ENCODE measurements at regions not wholly inside any gene's neighbourhood (a gene's known extent, or its start where the extent isn't known, plus 50 kb on each side); places are given as distances from the start of the nearest gene placed in this dataset.

DNA sequence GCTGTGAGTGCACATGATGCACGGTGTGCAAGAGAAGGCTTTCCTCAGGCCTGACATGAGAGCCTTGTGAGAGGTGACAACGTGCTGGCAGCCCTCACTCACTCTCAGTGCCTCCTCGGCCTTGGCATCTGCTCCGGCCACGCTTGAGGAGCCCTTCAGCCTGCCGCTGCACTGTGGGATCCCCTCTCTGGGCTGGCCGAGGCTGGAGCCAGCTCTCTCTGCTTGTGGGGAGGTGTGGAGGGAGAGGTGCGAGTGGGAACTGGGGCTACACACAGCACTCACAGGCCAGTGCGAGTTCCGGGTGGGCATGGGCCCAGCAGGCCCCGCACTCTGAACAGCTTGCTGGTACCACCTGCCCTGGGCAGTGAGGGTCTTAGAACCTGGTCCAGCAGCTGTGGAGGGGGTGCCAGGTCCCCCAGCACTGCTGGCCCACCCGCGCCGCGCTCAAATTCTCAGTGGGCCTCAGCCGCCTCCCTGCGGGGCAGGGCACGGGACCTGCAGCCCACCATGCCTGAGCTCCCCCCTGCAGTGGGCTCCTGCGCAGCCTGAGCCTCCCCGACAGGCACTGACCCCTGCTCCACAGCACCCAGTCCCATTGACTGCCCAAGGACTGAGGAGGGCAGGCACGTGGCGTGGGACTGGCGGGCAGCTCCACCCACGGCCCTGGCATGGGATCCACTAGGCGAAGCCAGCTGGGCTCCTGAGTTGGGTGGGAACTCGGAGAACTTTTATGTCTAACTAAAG lies 74.9 kb upstream of the BMP5 start:
- DNase-seq (ENCODE audit: low read depth in 1 of 2, low spot score in 1 of 2), result no peak
- TF ChIP-seq SPI1 (IDR thresholded peaks at IDR 0.05; ENCODE audit: borderline replicate concordance, low read depth) (no peak), POLR2AphosphoS5 (IDR thresholded peaks at IDR 0.05; ENCODE audit: low read depth) (no peak)
- TF ChIP-seq, protein P1, sequence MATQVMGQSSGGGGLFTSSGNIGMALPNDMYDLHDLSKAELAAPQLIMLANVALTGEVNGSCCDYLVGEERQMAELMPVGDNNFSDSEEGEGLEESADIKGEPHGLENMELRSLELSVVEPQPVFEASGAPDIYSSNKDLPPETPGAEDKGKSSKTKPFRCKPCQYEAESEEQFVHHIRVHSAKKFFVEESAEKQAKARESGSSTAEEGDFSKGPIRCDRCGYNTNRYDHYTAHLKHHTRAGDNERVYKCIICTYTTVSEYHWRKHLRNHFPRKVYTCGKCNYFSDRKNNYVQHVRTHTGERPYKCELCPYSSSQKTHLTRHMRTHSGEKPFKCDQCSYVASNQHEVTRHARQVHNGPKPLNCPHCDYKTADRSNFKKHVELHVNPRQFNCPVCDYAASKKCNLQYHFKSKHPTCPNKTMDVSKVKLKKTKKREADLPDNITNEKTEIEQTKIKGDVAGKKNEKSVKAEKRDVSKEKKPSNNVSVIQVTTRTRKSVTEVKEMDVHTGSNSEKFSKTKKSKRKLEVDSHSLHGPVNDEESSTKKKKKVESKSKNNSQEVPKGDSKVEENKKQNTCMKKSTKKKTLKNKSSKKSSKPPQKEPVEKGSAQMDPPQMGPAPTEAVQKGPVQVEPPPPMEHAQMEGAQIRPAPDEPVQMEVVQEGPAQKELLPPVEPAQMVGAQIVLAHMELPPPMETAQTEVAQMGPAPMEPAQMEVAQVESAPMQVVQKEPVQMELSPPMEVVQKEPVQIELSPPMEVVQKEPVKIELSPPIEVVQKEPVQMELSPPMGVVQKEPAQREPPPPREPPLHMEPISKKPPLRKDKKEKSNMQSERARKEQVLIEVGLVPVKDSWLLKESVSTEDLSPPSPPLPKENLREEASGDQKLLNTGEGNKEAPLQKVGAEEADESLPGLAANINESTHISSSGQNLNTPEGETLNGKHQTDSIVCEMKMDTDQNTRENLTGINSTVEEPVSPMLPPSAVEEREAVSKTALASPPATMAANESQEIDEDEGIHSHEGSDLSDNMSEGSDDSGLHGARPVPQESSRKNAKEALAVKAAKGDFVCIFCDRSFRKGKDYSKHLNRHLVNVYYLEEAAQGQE (IDR thresholded peaks at IDR 0.05; ENCODE audit: insufficient replicate concordance, low read depth), result no peak
- H3K27me3 ChIP-seq (ENCODE audit: insufficient read depth, poor library complexity, severe bottlenecking), result no peaks in the 10 kb centered on the region
- no peak overlapping the region for H3K4me3 ChIP-seq (replicated peaks; ENCODE audit: insufficient read depth, low read length)
- no peak overlapping the region for H3K27ac ChIP-seq (replicated peaks)

DNA sequence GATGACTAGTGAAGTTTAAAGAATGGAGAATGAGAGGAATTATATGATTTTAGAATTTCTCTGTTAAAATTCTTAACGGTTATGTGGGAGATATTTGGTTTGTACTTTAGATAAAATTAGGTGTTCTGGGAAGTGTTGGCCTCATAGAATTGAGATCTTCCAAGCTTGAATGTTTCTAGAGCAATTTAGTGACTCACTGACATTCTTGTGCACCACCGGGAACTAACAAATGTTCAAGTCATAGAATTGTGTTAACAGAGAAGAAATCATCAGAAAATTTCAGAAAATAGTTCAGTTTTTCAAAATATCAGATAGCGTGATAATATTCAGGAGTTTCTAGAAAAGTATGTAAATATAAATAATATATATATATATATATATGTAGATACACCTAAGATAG lies 67.9 kb upstream of the BMP5 start:
- Histone ChIP-seq H3K27me3 (ENCODE audit: insufficient read depth, poor library complexity, severe bottlenecking) (no peaks in the 10 kb centered on the region), H3K4me3 (replicated peaks; ENCODE audit: insufficient read depth, low read length) (no peak overlapping the region), H3K27ac (replicated peaks) (no peak overlapping the region)
- DNase-seq (ENCODE audit: low read depth in 1 of 2, low spot score in 1 of 2), result no peak
- TF ChIP-seq SPI1 (IDR thresholded peaks at IDR 0.05; ENCODE audit: borderline replicate concordance, low read depth) (no peak), GABPA (IDR thresholded peaks at IDR 0.05; ENCODE audit: low read depth) (no peak), POLR2AphosphoS5 (IDR thresholded peaks at IDR 0.05; ENCODE audit: low read depth) (no peak)
- TF ChIP-seq, protein P2, sequence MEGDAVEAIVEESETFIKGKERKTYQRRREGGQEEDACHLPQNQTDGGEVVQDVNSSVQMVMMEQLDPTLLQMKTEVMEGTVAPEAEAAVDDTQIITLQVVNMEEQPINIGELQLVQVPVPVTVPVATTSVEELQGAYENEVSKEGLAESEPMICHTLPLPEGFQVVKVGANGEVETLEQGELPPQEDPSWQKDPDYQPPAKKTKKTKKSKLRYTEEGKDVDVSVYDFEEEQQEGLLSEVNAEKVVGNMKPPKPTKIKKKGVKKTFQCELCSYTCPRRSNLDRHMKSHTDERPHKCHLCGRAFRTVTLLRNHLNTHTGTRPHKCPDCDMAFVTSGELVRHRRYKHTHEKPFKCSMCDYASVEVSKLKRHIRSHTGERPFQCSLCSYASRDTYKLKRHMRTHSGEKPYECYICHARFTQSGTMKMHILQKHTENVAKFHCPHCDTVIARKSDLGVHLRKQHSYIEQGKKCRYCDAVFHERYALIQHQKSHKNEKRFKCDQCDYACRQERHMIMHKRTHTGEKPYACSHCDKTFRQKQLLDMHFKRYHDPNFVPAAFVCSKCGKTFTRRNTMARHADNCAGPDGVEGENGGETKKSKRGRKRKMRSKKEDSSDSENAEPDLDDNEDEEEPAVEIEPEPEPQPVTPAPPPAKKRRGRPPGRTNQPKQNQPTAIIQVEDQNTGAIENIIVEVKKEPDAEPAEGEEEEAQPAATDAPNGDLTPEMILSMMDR (IDR thresholded peaks at IDR 0.05; ENCODE audit: insufficient read depth, low read length), result no peak
- TF ChIP-seq, protein P1 (IDR thresholded peaks at IDR 0.05; ENCODE audit: insufficient replicate concordance, low read depth), result no peak

DNA sequence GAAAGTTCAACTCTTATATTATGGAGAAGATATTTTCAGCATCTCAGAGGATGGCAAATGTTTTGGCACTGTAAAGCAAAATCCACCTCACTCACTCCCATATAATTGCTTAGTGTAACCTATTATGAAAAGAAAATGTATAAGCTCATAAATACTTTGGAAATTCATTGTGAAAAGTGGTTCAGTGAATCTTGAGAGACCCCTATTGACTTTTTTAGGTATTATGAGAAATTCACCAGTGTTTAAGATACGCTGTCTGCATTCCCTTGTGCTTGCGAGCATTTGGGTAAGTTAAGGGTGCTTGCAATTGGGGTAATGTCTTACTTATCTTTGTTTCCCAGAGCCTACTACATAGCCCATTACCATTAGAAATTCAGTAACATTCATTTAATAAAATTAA lies 66.3 kb upstream of the BMP5 start:
- Histone ChIP-seq H3K27me3 (ENCODE audit: insufficient read depth, poor library complexity, severe bottlenecking) (no peaks in the 10 kb centered on the region), H3K27ac (replicated peaks) (no peak overlapping the region), H3K4me3 (replicated peaks; ENCODE audit: insufficient read depth, low read length) (no peak overlapping the region)
- DNase-seq (ENCODE audit: low read depth in 1 of 2, low spot score in 1 of 2), result no peak
- TF ChIP-seq POLR2AphosphoS5 (IDR thresholded peaks at IDR 0.05; ENCODE audit: low read depth), result no peak
- TF ChIP-seq, protein P2 (IDR thresholded peaks at IDR 0.05; ENCODE audit: insufficient read depth, low read length), result no peak
- no peak for TF ChIP-seq SPI1 (IDR thresholded peaks at IDR 0.05; ENCODE audit: borderline replicate concordance, low read depth)
- TF ChIP-seq, protein P1 (IDR thresholded peaks at IDR 0.05; ENCODE audit: insufficient replicate concordance, low read depth), result no peak
- TF ChIP-seq GABPA (IDR thresholded peaks at IDR 0.05; ENCODE audit: low read depth), result no peak

Measured in HL-60 (cell line).